GM23338 (cell line): ENCODE measurements at regions not wholly inside any gene's neighbourhood (a gene's known extent, or its start where the extent isn't known, plus 50 kb on each side); places are given as distances from the start of the nearest gene placed in this dataset.

Source experiments
- ATAC-seq: fragments of 200-7000 bp; cut with Tn5 transposase; 3 replicates; pipeline ENCODE4 v1.9.1; 2020
- DNase-seq: peaks from one replicate; pipeline ENCODE4 v3.0.0-alpha.2; 2015; ENCODE audit warnings: low spot score
- H2AFZ ChIP-seq: fragments of 200-600 bp; sonication (generic); 2 replicates; pipeline ENCODE4 v1.8.0; 2016; ENCODE audit warnings: antibody characterized with exemption, mild to moderate bottlenecking, moderate library complexity
- H3F3A ChIP-seq: fragments of 200-600 bp; sonication (generic); replicated peaks from 2 replicates; pipeline ENCODE4 v1.8.0; 2017; ENCODE audit warnings: antibody characterized with exemption, mixed run types, low read depth
- H3K27ac ChIP-seq: fragments of 200-600 bp; sonication (generic); 2 replicates; pipeline ENCODE4 v1.6.1; 2016; ENCODE audit warnings: low read depth
- H3K27me3 ChIP-seq: fragments of 200-600 bp; sonication (generic); 2 replicates; pipeline ENCODE4 v1.8.0; 2016; ENCODE audit warnings: mild to moderate bottlenecking, mixed run types, moderate library complexity; ENCODE audit not compliant: insufficient read depth
- H3K36me3 ChIP-seq: fragments of 200-600 bp; sonication (generic); 2 replicates; pipeline ENCODE4 v1.8.0; 2016; ENCODE audit warnings: mild to moderate bottlenecking; ENCODE audit not compliant: insufficient read depth
- H3K4me1 ChIP-seq: fragments of 200-600 bp; sonication (generic); 2 replicates; pipeline ENCODE4 v1.8.0; 2016; ENCODE audit warnings: mild to moderate bottlenecking, moderate library complexity; ENCODE audit not compliant: insufficient read depth
- H3K4me2 ChIP-seq: fragments of 200-600 bp; sonication (generic); 2 replicates; pipeline ENCODE4 v1.7.1; 2017; ENCODE audit warnings: mixed run types
- H3K4me3 ChIP-seq: fragments of 200-600 bp; sonication (generic); 2 replicates; pipeline ENCODE4 v1.6.1; 2016; ENCODE audit warnings: mixed run types
- H3K79me2 ChIP-seq: fragments of 200-600 bp; sonication (generic); replicated peaks from 2 replicates; pipeline ENCODE4 v1.8.0; 2017; ENCODE audit warnings: mild to moderate bottlenecking; ENCODE audit not compliant: insufficient read depth
- H3K9me2 ChIP-seq: fragments of 200-600 bp; sonication (generic); 2 replicates; pipeline ENCODE4 v1.8.0; 2017; ENCODE audit not compliant: insufficient read depth
- H4K20me1 ChIP-seq: fragments of 200-600 bp; sonication (generic); replicated peaks from 2 replicates; pipeline ENCODE4 v1.8.0; 2017; ENCODE audit warnings: mild to moderate bottlenecking; ENCODE audit not compliant: insufficient read depth
- H3K27ac Mint-ChIP-seq: 2 replicates; pipeline ENCODE4 v1.8.0; 2020; ENCODE audit warnings: inconsistent platforms, mild to moderate bottlenecking, moderate library complexity, mixed read lengths
- H3K27me3 Mint-ChIP-seq: 3 replicates; pipeline ENCODE4 v1.8.0; 2022; ENCODE audit warnings: low read depth, mild to moderate bottlenecking, moderate library complexity, mixed read lengths, inconsistent platforms; ENCODE audit not compliant: insufficient read depth, poor library complexity
- H3K36me3 Mint-ChIP-seq: 3 replicates; pipeline ENCODE4 v1.8.0; 2021; ENCODE audit warnings: low read depth, mild to moderate bottlenecking, inconsistent platforms, moderate library complexity, mixed read lengths
- H3K4me1 Mint-ChIP-seq: 3 replicates; pipeline ENCODE4 v1.8.0; 2020; ENCODE audit warnings: mild to moderate bottlenecking, inconsistent platforms, mixed read lengths
- H3K4me3 Mint-ChIP-seq: 3 replicates; pipeline ENCODE4 v1.8.0; 2021; ENCODE audit warnings: moderate library complexity, mild to moderate bottlenecking, inconsistent platforms, mixed read lengths
- H3K9me3 Mint-ChIP-seq: 3 replicates; pipeline ENCODE4 v1.8.0; 2020; ENCODE audit warnings: moderate library complexity, mild to moderate bottlenecking, inconsistent platforms, mixed read lengths
- CREB1 ChIP-seq: fragments of 250-450 bp; sonication (Bioruptor Pico); IDR thresholded peaks from 2 replicates; pipeline ENCODE4 v1.5.0; 2020; ENCODE audit warnings: low read depth, mild to moderate bottlenecking, moderate library complexity
- EZH2 ChIP-seq: fragments of 200-600 bp; sonication (generic); IDR thresholded peaks from one replicate; pipeline ENCODE4 v1.8.0; 2017; ENCODE audit warnings: antibody characterized with exemption, mild to moderate bottlenecking, low read depth; ENCODE audit not compliant: unreplicated experiment
- EZH2phosphoT487 ChIP-seq: fragments of 200-600 bp; sonication (generic); IDR thresholded peaks from one replicate; pipeline ENCODE4 v1.8.1; 2018; ENCODE audit warnings: antibody characterized with exemption; ENCODE audit not compliant: unreplicated experiment
- JUNB ChIP-seq: IDR thresholded peaks from one replicate; pipeline ENCODE4 v1.6.1; 2016; ENCODE audit warnings: antibody characterized with exemption; ENCODE audit not compliant: unreplicated experiment
- NANOG ChIP-seq: IDR thresholded peaks from 2 replicates; pipeline ENCODE4 v1.6.1; 2016; ENCODE audit warnings: antibody characterized with exemption, borderline replicate concordance
- POLR2AphosphoS5 ChIP-seq: IDR thresholded peaks from 2 replicates; pipeline ENCODE4 v1.6.1; 2016; ENCODE audit warnings: antibody characterized with exemption, low read depth
- STAT1 ChIP-seq: IDR thresholded peaks from one replicate; pipeline ENCODE4 v1.6.1; 2016; ENCODE audit warnings: antibody characterized with exemption; ENCODE audit not compliant: unreplicated experiment
- ZNF114 ChIP-seq: fragments of 250-450 bp; sonication (Bioruptor Pico); IDR thresholded peaks from 2 replicates; pipeline ENCODE4 v1.5.0; 2020; ENCODE audit warnings: mild to moderate bottlenecking, moderate library complexity
- ZNF331 ChIP-seq: fragments of 250-450 bp; sonication (Bioruptor Pico); IDR thresholded peaks from 2 replicates; pipeline ENCODE4 v1.5.0; 2020; ENCODE audit warnings: low read depth, mild to moderate bottlenecking, moderate library complexity
- TF ChIP-seq, protein P1 (sequence below): IDR thresholded peaks from one replicate; pipeline ENCODE4 v1.6.1; 2018; ENCODE audit warnings: antibody characterized with exemption; ENCODE audit not compliant: unreplicated experiment
- TF ChIP-seq, protein P2 (sequence below): fragments of 250-450 bp; sonication (Bioruptor Pico); IDR thresholded peaks from 2 replicates; pipeline ENCODE4 v1.5.0; 2020; ENCODE audit warnings: mild to moderate bottlenecking, moderate library complexity
- TF ChIP-seq, protein P3 (sequence below), 2 experiments: fragments of 200-600 bp in 1 of 2; sonication (generic) in 1 of 2; conservative IDR thresholded peaks; 2 replicates each; pipeline versions ENCODE4 v1.5.1 to v1.6.1; 2016 to 2017; ENCODE audit warnings: antibody characterized with exemption in 2 of 2, low read depth in 2 of 2, mild to moderate bottlenecking in 2 of 2, moderate library complexity in 1 of 2
- TF ChIP-seq, protein P4 (sequence below): IDR thresholded peaks from 2 replicates; pipeline ENCODE4 v1.6.1; 2016; ENCODE audit warnings: antibody characterized with exemption

DNA sequence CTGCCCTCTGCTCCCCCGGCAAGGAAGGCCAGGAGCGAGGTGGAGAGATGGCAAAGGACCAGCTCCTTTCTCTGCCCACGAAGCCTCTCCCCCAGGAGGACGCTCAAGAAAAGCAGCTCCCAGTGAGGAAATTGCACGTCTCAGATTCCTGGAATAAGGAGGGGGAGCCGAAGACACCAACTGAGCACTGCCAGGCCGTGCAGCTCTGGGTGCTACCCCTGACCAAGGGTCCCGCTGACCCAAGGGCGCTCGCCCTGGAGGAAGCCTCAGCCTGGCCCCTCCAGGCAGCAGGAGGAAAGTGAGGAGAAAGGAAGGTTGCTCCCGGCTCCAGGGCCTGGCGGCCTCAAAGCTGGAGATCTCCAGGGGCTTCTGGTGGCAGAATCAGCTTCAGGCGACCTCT is 174.1 kb upstream of the SFSWAP start (continued):
- TF ChIP-seq EZH2phosphoT487, result no peak
- TF ChIP-seq, protein P1, sequence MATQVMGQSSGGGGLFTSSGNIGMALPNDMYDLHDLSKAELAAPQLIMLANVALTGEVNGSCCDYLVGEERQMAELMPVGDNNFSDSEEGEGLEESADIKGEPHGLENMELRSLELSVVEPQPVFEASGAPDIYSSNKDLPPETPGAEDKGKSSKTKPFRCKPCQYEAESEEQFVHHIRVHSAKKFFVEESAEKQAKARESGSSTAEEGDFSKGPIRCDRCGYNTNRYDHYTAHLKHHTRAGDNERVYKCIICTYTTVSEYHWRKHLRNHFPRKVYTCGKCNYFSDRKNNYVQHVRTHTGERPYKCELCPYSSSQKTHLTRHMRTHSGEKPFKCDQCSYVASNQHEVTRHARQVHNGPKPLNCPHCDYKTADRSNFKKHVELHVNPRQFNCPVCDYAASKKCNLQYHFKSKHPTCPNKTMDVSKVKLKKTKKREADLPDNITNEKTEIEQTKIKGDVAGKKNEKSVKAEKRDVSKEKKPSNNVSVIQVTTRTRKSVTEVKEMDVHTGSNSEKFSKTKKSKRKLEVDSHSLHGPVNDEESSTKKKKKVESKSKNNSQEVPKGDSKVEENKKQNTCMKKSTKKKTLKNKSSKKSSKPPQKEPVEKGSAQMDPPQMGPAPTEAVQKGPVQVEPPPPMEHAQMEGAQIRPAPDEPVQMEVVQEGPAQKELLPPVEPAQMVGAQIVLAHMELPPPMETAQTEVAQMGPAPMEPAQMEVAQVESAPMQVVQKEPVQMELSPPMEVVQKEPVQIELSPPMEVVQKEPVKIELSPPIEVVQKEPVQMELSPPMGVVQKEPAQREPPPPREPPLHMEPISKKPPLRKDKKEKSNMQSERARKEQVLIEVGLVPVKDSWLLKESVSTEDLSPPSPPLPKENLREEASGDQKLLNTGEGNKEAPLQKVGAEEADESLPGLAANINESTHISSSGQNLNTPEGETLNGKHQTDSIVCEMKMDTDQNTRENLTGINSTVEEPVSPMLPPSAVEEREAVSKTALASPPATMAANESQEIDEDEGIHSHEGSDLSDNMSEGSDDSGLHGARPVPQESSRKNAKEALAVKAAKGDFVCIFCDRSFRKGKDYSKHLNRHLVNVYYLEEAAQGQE, result no peak
- TF ChIP-seq JUNB, result no peak
- TF ChIP-seq STAT1, result no peak
- TF ChIP-seq ZNF331 (CRISPR knock-in tag), result no peak
- no peak for TF ChIP-seq POLR2AphosphoS5
- TF ChIP-seq CREB1, result no peak
- TF ChIP-seq ZNF114 (CRISPR knock-in tag), result no peak
- TF ChIP-seq EZH2, result no peak

DNA sequence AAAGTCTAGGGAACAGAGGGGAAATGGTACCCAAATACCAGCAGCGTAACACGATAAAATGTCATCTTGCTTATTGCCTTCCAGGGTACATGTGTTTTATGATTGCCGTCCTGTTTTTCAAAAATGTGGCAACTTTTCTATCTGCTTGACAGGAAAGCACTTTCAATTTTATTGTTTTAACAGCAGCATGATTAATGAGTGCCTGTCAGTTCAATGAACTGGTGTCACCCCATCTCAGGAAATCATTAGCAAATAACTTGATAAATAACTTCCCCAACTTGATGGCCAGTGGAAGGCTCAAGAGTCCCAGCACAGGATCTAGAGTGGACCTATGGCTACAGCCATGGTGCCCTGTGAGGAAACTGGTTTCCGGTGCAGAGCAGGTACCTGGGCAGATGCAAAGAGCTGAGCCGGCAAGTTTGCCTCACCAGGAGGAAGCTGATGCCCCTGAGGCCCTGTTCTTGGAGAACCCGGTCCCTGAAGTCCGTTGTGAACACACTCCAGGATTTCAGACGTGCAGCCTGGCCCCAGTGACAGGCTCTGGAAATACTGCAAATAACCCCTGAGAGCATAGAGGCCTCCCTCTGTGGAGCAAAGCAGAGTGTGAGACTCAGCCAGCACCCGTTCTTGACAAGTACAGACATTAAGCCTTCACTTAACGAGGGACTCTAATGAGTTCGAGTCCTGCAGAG is 173.5 kb upstream of the SFSWAP start:
- H3K27ac ChIP-seq, result no peak overlapping the region
- ATAC-seq (peak; percentile 74), DNase-seq (no peak)
- no peaks in the 10 kb centered on the region for H3K27me3 ChIP-seq
- H3K9me3 Mint-ChIP-seq, result no peaks in the 10 kb centered on the region
- H3F3A ChIP-seq, result no peaks in the 10 kb centered on the region
- no peaks in the 10 kb centered on the region for H3K36me3 ChIP-seq
- peaks cover 3% of the 10 kb centered on the region; the same call in 1 of the 2 replicates for H3K9me2 ChIP-seq
- H3K4me1 Mint-ChIP-seq, result no peaks in the 10 kb centered on the region; the same call in 2 of the 3 replicates
- H3K4me3 ChIP-seq, result no peak overlapping the region
- H3K36me3 Mint-ChIP-seq, result no peaks in the 10 kb centered on the region
- no peaks in the 10 kb centered on the region for H3K79me2 ChIP-seq
- H2AFZ ChIP-seq, result no peak overlapping the region
- no peak overlapping the region for H3K27ac Mint-ChIP-seq
- H4K20me1 ChIP-seq, result no peaks in the 10 kb centered on the region
- H3K4me2 ChIP-seq, result no peak overlapping the region
- no peaks in the 10 kb centered on the region for H3K27me3 Mint-ChIP-seq
- no peaks in the 10 kb centered on the region for H3K4me1 ChIP-seq
- no peak overlapping the region for H3K4me3 Mint-ChIP-seq
- TF ChIP-seq ZNF331 (CRISPR knock-in tag) (no peak), NANOG (no peak), EZH2phosphoT487 (no peak), EZH2 (no peak), ZNF114 (CRISPR knock-in tag) (no peak), POLR2AphosphoS5 (no peak)
- TF ChIP-seq, protein P2, sequence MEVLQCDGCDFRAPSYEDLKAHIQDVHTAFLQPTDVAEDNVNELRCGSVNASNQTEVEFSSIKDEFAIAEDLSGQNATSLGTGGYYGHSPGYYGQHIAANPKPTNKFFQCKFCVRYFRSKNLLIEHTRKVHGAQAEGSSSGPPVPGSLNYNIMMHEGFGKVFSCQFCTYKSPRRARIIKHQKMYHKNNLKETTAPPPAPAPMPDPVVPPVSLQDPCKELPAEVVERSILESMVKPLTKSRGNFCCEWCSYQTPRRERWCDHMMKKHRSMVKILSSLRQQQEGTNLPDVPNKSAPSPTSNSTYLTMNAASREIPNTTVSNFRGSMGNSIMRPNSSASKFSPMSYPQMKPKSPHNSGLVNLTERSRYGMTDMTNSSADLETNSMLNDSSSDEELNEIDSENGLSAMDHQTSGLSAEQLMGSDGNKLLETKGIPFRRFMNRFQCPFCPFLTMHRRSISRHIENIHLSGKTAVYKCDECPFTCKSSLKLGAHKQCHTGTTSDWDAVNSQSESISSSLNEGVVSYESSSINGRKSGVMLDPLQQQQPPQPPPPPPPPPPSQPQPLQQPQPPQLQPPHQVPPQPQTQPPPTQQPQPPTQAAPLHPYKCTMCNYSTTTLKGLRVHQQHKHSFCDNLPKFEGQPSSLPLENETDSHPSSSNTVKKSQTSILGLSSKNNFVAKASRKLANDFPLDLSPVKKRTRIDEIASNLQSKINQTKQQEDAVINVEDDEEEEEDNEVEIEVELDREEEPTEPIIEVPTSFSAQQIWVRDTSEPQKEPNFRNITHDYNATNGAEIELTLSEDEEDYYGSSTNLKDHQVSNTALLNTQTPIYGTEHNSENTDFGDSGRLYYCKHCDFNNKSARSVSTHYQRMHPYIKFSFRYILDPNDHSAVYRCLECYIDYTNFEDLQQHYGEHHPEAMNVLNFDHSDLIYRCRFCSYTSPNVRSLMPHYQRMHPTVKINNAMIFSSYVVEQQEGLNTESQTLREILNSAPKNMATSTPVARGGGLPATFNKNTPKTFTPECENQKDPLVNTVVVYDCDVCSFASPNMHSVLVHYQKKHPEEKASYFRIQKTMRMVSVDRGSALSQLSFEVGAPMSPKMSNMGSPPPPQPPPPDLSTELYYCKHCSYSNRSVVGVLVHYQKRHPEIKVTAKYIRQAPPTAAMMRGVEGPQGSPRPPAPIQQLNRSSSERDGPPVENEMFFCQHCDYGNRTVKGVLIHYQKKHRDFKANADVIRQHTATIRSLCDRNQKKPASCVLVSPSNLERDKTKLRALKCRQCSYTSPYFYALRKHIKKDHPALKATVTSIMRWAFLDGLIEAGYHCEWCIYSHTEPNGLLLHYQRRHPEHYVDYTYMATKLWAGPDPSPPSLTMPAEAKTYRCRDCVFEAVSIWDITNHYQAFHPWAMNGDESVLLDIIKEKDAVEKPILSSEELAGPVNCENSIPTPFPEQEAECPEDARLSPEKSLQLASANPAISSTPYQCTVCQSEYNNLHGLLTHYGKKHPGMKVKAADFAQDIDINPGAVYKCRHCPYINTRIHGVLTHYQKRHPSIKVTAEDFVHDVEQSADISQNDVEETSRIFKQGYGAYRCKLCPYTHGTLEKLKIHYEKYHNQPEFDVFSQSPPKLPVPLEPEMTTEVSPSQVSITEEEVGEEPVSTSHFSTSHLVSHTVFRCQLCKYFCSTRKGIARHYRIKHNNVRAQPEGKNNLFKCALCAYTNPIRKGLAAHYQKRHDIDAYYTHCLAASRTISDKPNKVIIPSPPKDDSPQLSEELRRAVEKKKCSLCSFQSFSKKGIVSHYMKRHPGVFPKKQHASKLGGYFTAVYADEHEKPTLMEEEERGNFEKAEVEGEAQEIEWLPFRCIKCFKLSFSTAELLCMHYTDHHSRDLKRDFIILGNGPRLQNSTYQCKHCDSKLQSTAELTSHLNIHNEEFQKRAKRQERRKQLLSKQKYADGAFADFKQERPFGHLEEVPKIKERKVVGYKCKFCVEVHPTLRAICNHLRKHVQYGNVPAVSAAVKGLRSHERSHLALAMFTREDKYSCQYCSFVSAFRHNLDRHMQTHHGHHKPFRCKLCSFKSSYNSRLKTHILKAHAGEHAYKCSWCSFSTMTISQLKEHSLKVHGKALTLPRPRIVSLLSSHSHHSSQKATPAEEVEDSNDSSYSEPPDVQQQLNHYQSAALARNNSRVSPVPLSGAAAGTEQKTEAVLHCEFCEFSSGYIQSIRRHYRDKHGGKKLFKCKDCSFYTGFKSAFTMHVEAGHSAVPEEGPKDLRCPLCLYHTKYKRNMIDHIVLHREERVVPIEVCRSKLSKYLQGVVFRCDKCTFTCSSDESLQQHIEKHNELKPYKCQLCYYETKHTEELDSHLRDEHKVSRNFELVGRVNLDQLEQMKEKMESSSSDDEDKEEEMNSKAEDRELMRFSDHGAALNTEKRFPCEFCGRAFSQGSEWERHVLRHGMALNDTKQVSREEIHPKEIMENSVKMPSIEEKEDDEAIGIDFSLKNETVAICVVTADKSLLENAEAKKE (CRISPR knock-in tag), result no peak
- TF ChIP-seq, protein P3, sequence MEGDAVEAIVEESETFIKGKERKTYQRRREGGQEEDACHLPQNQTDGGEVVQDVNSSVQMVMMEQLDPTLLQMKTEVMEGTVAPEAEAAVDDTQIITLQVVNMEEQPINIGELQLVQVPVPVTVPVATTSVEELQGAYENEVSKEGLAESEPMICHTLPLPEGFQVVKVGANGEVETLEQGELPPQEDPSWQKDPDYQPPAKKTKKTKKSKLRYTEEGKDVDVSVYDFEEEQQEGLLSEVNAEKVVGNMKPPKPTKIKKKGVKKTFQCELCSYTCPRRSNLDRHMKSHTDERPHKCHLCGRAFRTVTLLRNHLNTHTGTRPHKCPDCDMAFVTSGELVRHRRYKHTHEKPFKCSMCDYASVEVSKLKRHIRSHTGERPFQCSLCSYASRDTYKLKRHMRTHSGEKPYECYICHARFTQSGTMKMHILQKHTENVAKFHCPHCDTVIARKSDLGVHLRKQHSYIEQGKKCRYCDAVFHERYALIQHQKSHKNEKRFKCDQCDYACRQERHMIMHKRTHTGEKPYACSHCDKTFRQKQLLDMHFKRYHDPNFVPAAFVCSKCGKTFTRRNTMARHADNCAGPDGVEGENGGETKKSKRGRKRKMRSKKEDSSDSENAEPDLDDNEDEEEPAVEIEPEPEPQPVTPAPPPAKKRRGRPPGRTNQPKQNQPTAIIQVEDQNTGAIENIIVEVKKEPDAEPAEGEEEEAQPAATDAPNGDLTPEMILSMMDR (conservative IDR thresholded peaks at IDR 0.05; ENCODE audit: low read depth in 2 of 2), result no peak
- TF ChIP-seq, protein P4, sequence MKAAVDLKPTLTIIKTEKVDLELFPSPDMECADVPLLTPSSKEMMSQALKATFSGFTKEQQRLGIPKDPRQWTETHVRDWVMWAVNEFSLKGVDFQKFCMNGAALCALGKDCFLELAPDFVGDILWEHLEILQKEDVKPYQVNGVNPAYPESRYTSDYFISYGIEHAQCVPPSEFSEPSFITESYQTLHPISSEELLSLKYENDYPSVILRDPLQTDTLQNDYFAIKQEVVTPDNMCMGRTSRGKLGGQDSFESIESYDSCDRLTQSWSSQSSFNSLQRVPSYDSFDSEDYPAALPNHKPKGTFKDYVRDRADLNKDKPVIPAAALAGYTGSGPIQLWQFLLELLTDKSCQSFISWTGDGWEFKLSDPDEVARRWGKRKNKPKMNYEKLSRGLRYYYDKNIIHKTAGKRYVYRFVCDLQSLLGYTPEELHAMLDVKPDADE, result no peak
